Hepatocyte (in vitro differentiated cells): ENCODE measurements at regions not wholly inside any gene's neighbourhood (a gene's known extent, or its start where the extent isn't known, plus 50 kb on each side); places are given as distances from the start of the nearest gene placed in this dataset.
"Not testable (repeated sequence)": the region's sequence is repeated elsewhere in the genome, so short reads cannot be mapped to it uniquely, and the experiment has no call there.

Source experiments
- DNase-seq: peaks from one replicate; pipeline ENCODE4 v3.0.0-alpha.2; 2016; ENCODE audit warnings: low spot score
- H2AFZ ChIP-seq: fragments of 200-600 bp; sonication (generic); 2 replicates; pipeline ENCODE4 v1.6.0; 2016; ENCODE audit warnings: antibody characterized with exemption, mild to moderate bottlenecking
- H3K27ac ChIP-seq: fragments of 200-600 bp; sonication (generic); 2 replicates; pipeline ENCODE4 v1.5.1; 2016; ENCODE audit warnings: mild to moderate bottlenecking
- H3K27me3 ChIP-seq: fragments of 200-600 bp; sonication (generic); 2 replicates; pipeline ENCODE4 v1.6.1; 2016
- H3K36me3 ChIP-seq: fragments of 200-600 bp; sonication (generic); replicated peaks from 2 replicates; pipeline ENCODE4 v1.5.1; 2016; ENCODE audit warnings: low read depth; ENCODE audit not compliant: insufficient read depth
- H3K4me1 ChIP-seq: fragments of 200-600 bp; sonication (generic); 2 replicates; pipeline ENCODE4 v1.5.1; 2016; ENCODE audit warnings: mild to moderate bottlenecking, moderate library complexity; ENCODE audit not compliant: insufficient read depth
- H3K4me2 ChIP-seq: fragments of 200-600 bp; sonication (generic); 2 replicates; pipeline ENCODE4 v1.6.0; 2016
- H3K4me3 ChIP-seq: fragments of 200-600 bp; sonication (generic); 2 replicates; pipeline ENCODE4 v1.5.1; 2016; ENCODE audit warnings: mild to moderate bottlenecking
- H3K79me2 ChIP-seq: fragments of 200-600 bp; sonication (generic); 2 replicates; pipeline ENCODE4 v1.6.0; 2017; ENCODE audit warnings: mild to moderate bottlenecking
- H3K9me2 ChIP-seq: fragments of 200-600 bp; sonication (generic); replicated peaks from 2 replicates; pipeline ENCODE4 v1.6.0; 2017; ENCODE audit warnings: mild to moderate bottlenecking; ENCODE audit not compliant: insufficient read depth
- H3K9me3 ChIP-seq: fragments of 200-600 bp; sonication (generic); 2 replicates; pipeline ENCODE4 v1.5.1; 2016; ENCODE audit warnings: low read depth, mild to moderate bottlenecking
- H4K20me1 ChIP-seq: fragments of 200-600 bp; sonication (generic); 2 replicates; pipeline ENCODE4 v1.6.0; 2016; ENCODE audit warnings: mild to moderate bottlenecking; ENCODE audit not compliant: insufficient read depth, poor library complexity, severe bottlenecking
- CTCF ChIP-seq: fragments of 200-600 bp; sonication (generic); IDR thresholded peaks from 2 replicates; pipeline ENCODE4 v1.5.1; 2016; ENCODE audit warnings: antibody characterized with exemption, mild to moderate bottlenecking; ENCODE audit not compliant: poor library complexity
- EZH2 ChIP-seq: fragments of 200-600 bp; sonication (generic); IDR thresholded peaks from 2 replicates; pipeline ENCODE4 v1.6.1; 2016; ENCODE audit warnings: antibody characterized with exemption, mild to moderate bottlenecking, borderline replicate concordance
- EZH2phosphoT487 ChIP-seq: fragments of 200-600 bp; sonication (generic); IDR thresholded peaks from one replicate; pipeline ENCODE4 v1.6.1; 2018; ENCODE audit warnings: antibody characterized with exemption, mild to moderate bottlenecking, low read depth, moderate library complexity; ENCODE audit not compliant: unreplicated experiment, severe bottlenecking
- WGBS: methylation state at CpG from one replicate; pipeline ENCODE4 v1.1.6; 2016; ENCODE audit warnings: low lambda C conversion rate; ENCODE audit errors: missing lambda C conversion rate; 5-methylcytosine and 5-hydroxymethylcytosine counted together

- TF ChIP-seq EZH2 (no peak), CTCF (no peak), EZH2phosphoT487 (no peak)
- Histone ChIP-seq H3K36me3 (no peaks in the 10 kb centered on the region), H3K4me3 (no peak overlapping the region), H3K27me3 (no peaks in the 10 kb centered on the region), H4K20me1 (no peaks in the 10 kb centered on the region), H3K4me1 (no peaks in the 10 kb centered on the region), H3K4me2 (no peak overlapping the region), H3K9me3 (no peaks in the 10 kb centered on the region), H3K9me2 (no peaks in the 10 kb centered on the region), H3K79me2 (no peaks in the 10 kb centered on the region), H2AFZ (no peak overlapping the region), H3K27ac (no peak overlapping the region)
- WGBS: 70% methylated on average over 4 of the region's 4 CpGs
- no peak for DNase-seq
Observed at GRCh38 chr7:152949790-152950189, 190.2 kb downstream of the ACTR3B start.

GRCh38 chr7:152956006-152956405 is 196.5 kb downstream of the ACTR3B start:
- Histone ChIP-seq H3K9me3 (no peaks in the 10 kb centered on the region), H3K4me2 (no peak overlapping the region), H3K79me2 (no peaks in the 10 kb centered on the region), H4K20me1 (no peaks in the 10 kb centered on the region), H3K27me3 (no peaks in the 10 kb centered on the region), H3K4me1 (no peaks in the 10 kb centered on the region), H3K36me3 (no peaks in the 10 kb centered on the region), H3K4me3 (no peak overlapping the region), H2AFZ (no peak overlapping the region), H3K9me2 (no peaks in the 10 kb centered on the region), H3K27ac (no peak overlapping the region)
- 79% methylated on average over 4 of the region's 4 CpGs for WGBS
- TF ChIP-seq EZH2phosphoT487 (no peak), CTCF (no peak), EZH2 (no peak)
- DNase-seq: no peak

- Histone ChIP-seq H4K20me1 (no peaks in the 10 kb centered on the region), H3K4me1 (no peaks in the 10 kb centered on the region), H2AFZ (no peak overlapping the region), H3K79me2 (no peaks in the 10 kb centered on the region), H3K4me2 (no peak overlapping the region), H3K27me3 (no peaks in the 10 kb centered on the region), H3K4me3 (no peak overlapping the region), H3K36me3 (no peaks in the 10 kb centered on the region), H3K9me2 (no peaks in the 10 kb centered on the region), H3K9me3 (no peaks in the 10 kb centered on the region), H3K27ac (no peak overlapping the region)
- TF ChIP-seq CTCF (no peak), EZH2phosphoT487 (no peak), EZH2 (no peak)
- 60% methylated on average over 5 of the region's 5 CpGs for WGBS
- DNase-seq: no peak
Observed at GRCh38 chr7:152959610-152960009, 200.1 kb downstream of the ACTR3B start.

- H3K36me3 ChIP-seq, H3K27ac ChIP-seq, H4K20me1 ChIP-seq, DNase-seq, H3K4me2 ChIP-seq, H3K27me3 ChIP-seq, H3K9me2 ChIP-seq, H3K4me1 ChIP-seq, H3K9me3 ChIP-seq, H2AFZ ChIP-seq, H3K4me3 ChIP-seq, H3K79me2 ChIP-seq: not testable (repeated sequence)
- WGBS: 74% methylated on average over 2 of the region's 2 CpGs
Observed at GRCh38 chr7:152961796-152962195, 202.2 kb downstream of the ACTR3B start.
